ENCODE measurements at regions not wholly inside any gene's neighbourhood (a gene's known extent, or its start where the extent isn't known, plus 50 kb on each side); places are given as distances from the start of the nearest gene placed in this dataset.

DNA sequence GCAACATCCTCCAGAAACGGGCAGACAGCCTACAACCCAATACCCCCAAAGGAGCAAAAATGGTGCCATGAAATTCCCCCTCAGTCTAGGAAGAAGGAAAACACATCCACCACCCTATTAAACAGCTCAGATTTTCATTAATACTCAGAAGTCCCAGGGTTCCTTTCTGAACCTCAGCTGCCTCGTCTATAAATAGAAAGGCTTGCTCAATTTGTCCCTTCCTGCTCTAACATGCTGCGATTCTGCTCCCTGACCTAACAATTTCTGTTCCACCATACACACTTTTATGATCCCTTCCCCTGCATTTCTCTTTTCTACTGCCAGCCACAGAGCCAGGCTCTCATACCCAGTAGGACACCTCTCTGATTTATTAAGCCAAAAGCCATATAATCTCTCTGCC lies 68.1 kb downstream of the MTERF1 start:
- intact Hi-C loops (cut with micrococcal nuclease; ENCODE audit: unreplicated experiment): no loop called here
- ChIA-PET CTCF (no interaction called here), POLR2A (ENCODE audit: low non-redundant PET) (no interaction called here)
- Histone ChIP-seq H3K27ac (ENCODE audit: low read depth, low read length, poor library complexity, severe bottlenecking) (no peak overlapping the region), H3K4me1 (ENCODE audit: insufficient read depth, low read length, poor library complexity, severe bottlenecking) (peaks cover 11% of the 10 kb centered on the region), H3K27me3 (replicated peaks; ENCODE audit: insufficient read depth, low read depth, low read length, poor library complexity) (no peaks in the 10 kb centered on the region), H3K9me3 (ENCODE audit: low read depth, low read length, poor library complexity, severe bottlenecking) (no peaks in the 10 kb centered on the region), H3K36me3 (ENCODE audit: insufficient read depth, low read length, poor library complexity, severe bottlenecking) (no peaks in the 10 kb centered on the region), H3K4me3 (ENCODE audit: low read depth, low read length, poor library complexity, severe bottlenecking) (no peak overlapping the region)
- no peak for DNase-seq (ENCODE audit: low spot score)
- no TSS peak for BruUV-seq (replicated peaks)
- TF ChIP-seq, protein P1, sequence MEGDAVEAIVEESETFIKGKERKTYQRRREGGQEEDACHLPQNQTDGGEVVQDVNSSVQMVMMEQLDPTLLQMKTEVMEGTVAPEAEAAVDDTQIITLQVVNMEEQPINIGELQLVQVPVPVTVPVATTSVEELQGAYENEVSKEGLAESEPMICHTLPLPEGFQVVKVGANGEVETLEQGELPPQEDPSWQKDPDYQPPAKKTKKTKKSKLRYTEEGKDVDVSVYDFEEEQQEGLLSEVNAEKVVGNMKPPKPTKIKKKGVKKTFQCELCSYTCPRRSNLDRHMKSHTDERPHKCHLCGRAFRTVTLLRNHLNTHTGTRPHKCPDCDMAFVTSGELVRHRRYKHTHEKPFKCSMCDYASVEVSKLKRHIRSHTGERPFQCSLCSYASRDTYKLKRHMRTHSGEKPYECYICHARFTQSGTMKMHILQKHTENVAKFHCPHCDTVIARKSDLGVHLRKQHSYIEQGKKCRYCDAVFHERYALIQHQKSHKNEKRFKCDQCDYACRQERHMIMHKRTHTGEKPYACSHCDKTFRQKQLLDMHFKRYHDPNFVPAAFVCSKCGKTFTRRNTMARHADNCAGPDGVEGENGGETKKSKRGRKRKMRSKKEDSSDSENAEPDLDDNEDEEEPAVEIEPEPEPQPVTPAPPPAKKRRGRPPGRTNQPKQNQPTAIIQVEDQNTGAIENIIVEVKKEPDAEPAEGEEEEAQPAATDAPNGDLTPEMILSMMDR (conservative IDR thresholded peaks at IDR 0.05; ENCODE audit: low read depth, low read length): no peak
- TF ChIP-seq EZH2 (IDR thresholded peaks at IDR 0.05; ENCODE audit: borderline replicate concordance, low read depth, low read length, poor library complexity, severe bottlenecking): no peak

DNA sequence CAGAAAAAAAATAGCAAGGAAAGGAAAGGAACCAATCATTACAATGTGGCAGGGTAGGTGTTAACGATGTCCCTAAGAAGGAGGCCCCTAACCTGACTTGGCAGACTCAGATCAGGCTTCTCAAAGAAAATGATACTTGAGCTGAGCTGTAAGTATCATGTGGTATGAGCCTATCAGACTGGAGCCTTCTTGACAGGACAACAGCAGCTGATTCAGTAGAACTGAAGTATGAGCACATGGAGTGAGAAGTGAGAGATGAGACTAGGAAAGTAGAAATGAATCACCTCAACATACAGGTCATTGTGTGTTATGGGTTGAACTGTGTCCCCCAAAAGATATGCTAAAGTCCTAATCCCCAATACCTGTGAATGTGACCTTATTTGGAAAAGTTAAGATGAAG lies 66.3 kb downstream of the MTERF1 start:
- no peak for DNase-seq (ENCODE audit: low spot score)
- CTCF ChIA-PET: no interaction called here
- no peaks in the 10 kb centered on the region for H3K27me3 ChIP-seq (replicated peaks; ENCODE audit: insufficient read depth, low read depth, low read length, poor library complexity)
- POLR2A ChIA-PET (ENCODE audit: low non-redundant PET): no interaction called here
- no peaks in the 10 kb centered on the region for H3K36me3 ChIP-seq (ENCODE audit: insufficient read depth, low read length, poor library complexity, severe bottlenecking)
- BruUV-seq (replicated peaks): no TSS peak
- no peak overlapping the region for H3K4me3 ChIP-seq (ENCODE audit: low read depth, low read length, poor library complexity, severe bottlenecking)
- H3K27ac ChIP-seq (ENCODE audit: low read depth, low read length, poor library complexity, severe bottlenecking): no peak overlapping the region
- TF ChIP-seq, protein P1 (conservative IDR thresholded peaks at IDR 0.05; ENCODE audit: low read depth, low read length): no peak
- TF ChIP-seq EZH2 (IDR thresholded peaks at IDR 0.05; ENCODE audit: borderline replicate concordance, low read depth, low read length, poor library complexity, severe bottlenecking): no peak
- intact Hi-C loops (cut with micrococcal nuclease; ENCODE audit: unreplicated experiment): no loop called here
- H3K9me3 ChIP-seq (ENCODE audit: low read depth, low read length, poor library complexity, severe bottlenecking): no peaks in the 10 kb centered on the region
- peaks cover 11% of the 10 kb centered on the region for H3K4me1 ChIP-seq (ENCODE audit: insufficient read depth, low read length, poor library complexity, severe bottlenecking)

Measured in A673 (cell line).